Astrocyte of the hippocampus (primary cell): ENCODE measurements at regions not wholly inside any gene's neighbourhood (a gene's known extent, or its start where the extent isn't known, plus 50 kb on each side); places are given as distances from the start of the nearest gene placed in this dataset.

Experiments used
- DNase-seq: peaks from one replicate; pipeline ENCODE4 v3.0.0; 2011; ENCODE audit warnings: low read depth, low spot score

DNA sequence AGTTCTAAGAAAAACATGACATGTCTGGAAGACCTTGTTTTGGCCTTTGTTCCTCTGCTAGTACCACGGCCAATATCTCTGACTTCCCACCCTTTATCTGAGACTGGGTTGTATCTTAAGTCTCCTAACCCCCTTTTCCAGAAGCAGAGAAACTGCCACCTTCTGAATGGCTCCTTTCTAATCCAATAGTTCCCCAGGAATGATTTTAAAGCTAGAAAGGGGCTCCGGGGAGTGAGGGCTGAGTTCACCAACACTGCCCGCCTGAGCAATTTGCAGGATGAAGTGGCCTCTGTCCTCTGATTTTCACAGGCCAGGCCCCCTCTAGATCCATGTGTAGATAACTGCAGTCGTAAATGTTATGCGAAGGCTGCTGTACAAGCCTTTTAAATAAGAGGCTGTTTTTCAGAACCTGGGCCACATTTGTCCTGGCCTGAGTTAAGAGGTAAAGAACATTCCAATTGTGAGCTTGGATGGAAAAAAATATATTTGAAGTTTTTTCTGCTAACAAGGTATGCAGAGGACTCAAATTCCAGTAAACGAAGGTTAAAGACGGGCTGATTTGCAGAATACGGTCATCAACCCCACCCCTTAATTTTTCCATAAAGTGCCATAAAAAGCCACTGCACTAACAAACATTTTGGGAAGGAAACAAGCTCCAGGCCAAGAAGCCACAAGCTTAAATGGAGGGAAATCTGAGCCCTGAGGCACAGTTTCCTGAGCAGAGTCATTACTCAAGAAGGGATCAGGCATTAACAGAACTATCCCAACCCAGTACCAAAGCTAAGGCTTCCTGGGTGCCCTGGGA, 117.0 kb upstream of the MAF start:
- no peak for DNase-seq

DNA sequence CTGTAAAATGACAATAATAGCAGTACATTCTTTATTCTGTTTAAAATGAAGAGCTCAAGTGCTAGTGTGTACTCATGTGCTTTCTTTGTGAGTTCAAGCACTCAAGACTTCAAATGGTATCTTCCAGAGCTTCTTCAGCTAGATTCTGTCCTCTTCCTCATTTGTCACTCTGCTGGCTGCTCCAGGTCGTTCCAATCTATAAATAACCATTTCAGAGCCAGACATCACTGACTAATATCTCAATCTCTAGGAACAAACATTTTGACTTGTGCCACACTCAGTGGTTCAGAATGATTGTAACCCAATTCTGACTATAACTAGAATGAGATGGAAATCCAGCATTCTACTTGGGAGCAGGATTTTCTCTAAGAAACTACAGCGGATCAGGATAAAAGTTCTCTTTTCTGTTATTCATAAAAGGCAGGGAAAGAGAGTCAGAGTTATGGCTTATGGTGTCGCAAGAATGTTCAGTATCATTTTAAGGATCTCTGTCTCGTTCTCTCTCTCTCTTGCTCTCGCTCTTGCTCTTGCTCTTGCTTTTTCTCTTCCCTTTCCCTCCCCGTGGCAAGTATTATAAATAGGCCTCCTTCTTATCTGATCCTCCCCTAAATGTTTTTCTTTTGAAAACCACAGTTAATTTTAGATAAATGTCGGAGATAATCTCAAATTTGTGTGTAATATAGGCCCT, 116.3 kb upstream of the MAF start:
- DNase-seq = no peak

DNA sequence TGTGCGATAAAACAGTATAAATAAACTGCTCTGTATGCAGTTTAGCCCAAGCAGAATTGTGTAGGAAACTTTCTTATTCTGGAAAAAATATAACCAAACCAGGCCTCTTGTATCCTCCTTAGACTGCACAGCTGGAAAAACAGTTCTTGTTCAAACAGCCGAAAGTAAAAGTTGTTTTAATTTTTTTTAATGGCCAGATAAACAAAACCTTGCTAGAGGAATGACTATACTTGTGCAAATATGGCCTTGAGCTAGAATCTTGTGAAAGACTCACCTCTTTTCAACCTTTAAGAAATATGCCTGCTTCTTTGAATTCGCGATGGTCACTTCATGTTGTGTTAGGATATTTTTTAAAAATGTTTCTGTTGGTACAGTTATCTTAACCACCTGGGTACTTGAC, 114.5 kb upstream of the MAF start:
- DNase-seq = no peak

DNA sequence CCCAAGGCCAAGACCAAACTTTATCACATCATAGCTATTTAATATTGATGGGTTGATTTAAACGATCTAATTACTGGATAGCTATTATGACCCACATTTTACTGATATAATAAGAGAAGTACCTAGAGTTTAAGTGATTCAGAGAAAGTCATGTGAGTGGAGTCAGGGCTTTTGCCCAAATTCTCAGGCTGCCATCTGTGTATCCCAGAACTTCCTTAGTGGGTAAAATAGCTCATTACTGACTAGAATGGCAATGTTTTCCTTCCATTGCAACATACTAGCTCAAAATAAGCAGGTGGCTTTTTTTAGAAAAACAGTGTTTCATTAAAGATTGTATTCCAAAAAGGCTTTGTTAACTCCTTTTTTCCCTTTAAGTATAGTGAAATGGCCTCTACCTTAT, 113.9 kb upstream of the MAF start:
- no peak for DNase-seq

DNA sequence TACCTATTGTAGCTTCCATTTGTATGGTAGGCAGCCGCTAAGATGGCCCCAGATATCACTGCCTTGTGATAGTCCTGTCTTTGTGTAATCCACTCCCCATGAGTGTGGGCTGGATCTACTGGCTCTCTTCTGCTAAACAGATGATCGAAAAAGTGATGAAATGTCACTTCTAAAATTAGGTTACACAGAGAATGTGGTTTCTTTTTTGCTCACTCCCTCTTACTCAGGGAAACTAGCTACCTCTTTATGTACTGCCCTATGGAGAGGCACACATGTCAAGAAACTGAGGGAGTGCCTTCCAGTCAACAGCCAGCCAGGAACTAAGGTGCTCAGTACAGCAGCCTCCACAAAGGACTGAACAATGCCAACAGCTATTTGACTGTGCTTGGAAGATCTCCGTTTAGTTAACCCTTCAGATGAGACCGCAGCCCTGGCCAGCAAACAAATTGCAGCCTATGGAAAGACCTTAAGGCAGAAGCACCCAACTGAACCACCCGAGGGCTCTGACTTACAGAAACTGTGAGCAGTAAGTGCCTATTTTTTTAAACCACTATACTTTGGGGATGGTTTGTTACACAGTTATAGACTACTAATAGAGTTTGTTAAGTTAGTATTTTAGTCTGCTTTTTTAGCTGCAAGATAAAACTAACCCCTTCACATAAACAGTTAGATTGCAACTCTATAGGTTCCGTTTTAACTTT, 113.2 kb upstream of the MAF start:
- DNase-seq = no peak

DNA sequence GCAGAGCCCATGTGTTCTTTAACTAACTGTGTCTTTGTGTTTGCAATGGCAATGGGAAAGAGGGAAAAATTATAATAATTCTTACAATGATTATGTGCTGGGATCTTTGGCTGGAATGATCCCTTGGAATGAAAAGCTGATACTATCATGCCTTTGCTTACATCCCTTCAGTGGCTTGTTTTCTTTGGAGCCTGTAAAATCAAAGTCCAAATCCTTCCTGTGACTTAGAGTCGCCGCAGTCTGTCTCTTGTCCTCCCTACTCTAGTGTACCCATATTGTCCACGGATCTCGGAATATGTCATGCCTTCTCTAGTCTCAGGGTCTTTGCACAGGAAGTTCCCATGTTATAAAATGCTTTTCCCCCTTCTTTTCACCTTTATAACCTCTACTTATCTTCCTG, 111.7 kb upstream of the MAF start:
- DNase-seq = no peak

DNA sequence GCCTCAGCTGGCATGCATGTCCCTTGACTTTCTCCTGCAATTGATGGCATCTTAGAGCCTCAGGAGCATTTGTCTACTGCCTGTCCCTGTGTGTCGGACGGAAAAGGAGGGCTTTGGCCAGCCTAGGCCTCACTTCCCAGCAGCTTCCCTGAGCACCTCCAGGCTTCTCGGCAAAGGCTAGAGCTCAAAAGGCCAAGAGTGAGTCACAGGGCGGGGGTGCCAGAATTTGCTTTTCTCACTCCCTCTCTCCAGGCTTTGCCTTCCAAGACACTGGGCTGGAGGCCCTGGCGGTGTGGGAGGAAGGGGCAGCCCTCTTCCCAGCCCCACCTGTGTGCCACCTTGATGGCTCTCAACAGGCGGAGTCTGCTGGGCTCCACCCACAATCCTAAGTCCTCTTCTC, 107.3 kb upstream of the MAF start:
- no peak for DNase-seq

DNA sequence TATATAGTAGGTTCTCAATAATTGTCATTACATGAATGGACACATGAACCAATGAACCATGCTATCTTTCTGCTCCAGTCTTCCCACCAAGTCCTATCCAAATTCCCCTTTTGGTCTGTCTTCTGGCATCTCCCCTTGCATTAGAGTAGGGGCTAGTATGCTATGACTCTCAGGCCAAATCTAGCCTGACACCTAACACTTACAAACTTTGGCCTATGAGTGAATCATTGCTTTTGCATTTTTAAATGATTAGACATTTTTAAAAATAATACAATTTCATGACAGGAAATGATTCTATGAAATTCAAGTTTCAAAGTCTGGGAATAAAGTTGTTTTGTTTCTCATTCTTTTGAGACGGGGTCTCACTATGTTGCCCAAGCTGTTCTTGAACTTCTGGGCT, 102.5 kb upstream of the MAF start:
- no peak for DNase-seq

DNA sequence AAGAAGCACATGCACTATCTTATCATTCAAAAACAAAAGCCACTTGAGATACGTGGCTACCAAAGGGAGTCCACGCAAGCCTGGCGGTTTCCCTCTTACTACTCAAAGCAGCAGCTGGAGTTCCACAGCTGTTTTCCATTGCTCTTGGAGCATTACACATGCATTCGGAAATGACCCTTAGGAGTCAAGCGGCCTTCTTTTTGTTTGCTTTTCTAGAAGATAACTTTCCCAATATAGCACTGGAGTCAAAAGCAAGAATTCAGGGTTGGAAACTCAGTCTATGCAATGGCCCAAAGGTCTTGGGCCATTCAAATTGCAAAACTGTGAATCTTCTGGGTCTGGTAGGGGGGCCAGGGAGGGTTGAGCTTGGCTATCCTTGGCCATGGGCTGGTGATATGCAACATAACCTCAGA, 97.8 kb upstream of the MAF start:
- DNase-seq = no peak

DNA sequence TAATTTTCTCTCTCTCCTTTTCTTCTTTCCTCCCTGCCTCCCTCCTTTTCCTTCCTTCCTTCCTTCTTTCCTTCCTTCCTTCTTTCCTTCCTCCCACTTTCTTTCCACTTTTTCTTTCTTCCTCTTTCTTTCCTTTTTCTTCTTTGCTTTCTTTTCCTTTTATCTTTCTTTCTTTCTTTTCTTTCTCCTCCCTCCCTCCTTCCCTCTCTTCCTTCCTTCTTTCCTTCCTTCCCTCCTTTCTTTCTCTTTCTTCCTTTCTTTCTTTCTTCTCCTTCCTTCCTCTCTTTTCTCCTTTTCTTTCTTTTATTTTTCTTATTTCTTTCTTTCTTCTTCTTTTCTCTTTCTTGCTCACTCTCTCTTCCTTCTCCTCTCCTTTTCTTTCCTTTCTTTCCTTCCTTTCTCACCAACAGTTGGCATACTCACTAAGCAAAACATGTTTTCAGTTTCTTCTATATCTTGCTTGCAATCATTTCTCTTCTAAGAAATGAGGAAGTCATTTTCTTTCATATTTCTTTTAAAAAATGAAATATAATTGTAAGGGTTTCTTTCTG, 97.1 kb upstream of the MAF start:
- DNase-seq = no peak

DNA sequence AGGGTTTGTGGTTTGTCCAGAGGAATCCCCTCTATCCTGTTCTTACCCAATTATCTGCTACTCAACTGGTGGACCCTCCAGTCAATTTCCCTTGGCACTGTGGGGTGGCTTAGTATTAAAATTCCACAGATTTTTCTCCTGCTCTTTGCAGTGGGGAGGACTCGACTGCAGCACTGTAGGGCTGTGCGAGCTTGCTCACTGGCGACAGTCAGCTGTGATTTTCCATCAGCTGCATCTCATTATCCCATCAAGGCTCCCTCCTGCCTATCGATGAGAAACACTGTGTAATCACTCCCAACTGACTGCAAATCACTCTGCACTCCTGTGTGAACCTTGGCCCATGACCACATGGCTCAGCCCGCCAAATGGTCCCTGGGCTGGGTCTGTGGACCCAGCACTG, 90.5 kb upstream of the MAF start:
- no peak for DNase-seq

DNA sequence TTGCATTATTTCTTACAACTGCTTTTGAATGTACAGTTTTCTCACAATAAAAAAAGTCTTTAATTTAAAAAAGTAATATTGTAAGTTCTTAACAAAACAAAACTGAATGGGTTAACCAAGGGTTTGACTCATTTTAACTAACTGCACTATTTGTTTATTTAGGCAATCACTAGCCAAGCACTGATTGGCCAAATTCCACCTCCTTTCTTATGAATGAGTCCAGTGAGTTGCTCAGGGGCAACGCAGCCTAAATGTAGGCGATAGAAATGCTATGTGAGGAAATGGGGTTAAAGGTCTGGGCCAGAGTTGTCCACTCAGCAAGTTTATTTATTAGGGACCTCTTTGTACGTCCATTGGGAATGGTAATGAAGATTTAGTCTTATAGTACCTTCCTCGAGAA, 89.6 kb upstream of the MAF start:
- no peak for DNase-seq

DNA sequence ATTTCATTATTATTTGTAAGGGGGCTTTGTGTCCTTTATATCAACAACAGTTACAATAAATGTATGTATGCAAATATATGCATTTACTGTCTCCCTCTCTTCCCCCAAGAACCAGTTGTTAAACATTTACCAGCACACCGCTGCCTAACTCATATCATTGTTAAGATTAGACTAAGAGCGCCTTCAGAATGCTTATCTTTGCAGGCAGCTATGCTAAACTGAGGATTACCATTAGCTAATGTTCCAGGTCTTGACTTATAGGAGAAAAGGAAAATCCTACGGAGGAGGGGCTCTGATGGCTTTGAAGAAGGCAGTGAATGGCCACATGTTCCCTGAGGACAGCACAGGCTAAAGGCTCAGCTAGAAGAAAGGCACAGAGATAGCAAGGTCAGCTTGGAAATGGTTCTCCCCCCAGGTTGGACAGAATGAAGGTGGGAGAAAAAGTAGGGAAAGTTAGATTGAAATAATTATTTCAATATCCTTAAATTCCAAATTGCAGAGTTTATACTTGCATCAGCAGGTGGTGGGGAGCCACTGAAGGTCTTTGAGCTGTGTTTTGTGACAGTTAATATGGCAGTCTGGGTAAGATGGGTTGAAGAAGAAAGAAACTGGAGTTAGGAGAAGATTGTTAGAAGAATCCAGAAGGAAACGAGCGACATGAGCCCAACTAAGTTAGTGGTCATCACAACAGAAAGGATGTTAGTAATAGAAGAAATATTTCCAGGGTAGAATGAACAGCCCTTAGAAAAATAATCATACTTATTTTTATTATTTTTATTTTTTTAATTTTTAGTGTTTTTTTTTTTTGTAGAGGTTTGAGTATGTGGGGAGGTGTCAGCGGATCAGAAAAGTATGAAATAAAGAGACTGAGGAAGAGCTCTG, 87.0 kb upstream of the MAF start:
- no peak for DNase-seq

DNA sequence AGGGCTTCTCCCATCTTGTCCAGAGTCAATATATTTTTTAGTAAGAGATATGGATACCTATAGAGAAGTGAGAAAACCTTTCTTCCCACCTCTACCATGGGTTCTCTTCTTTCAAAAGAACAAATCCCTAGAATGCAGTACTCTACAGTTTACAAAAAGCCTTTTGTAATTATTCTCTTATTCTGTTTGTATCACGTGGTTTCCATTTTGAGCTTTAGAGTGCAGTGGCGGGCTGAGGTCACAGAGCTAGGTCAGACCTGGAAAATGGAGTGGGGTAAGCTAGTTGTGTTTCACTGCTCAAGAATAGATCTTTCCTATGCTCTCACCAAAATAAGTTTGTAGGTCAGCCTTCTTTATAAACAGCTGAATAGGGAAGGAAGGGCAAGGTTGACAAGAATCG, 85.3 kb upstream of the MAF start:
- no peak for DNase-seq

DNA sequence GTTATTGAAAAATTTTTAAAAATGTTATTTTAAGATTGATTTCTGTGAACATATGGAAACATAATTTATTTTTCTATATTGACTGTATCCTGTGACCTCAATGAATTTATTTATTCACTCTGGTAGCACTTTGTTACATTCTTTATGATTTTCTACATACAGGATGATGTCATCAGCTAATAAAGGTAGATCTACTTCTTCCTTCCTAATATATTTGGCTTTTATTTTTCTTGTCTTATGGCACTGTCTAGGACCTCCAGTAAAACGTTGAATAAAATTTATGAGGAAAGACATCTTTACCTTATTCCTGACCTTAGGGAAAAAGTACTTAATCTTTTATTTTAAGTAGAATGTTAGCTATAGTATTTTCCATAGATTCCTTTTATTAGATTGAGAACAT, 78.8 kb upstream of the MAF start:
- DNase-seq = no peak

DNA sequence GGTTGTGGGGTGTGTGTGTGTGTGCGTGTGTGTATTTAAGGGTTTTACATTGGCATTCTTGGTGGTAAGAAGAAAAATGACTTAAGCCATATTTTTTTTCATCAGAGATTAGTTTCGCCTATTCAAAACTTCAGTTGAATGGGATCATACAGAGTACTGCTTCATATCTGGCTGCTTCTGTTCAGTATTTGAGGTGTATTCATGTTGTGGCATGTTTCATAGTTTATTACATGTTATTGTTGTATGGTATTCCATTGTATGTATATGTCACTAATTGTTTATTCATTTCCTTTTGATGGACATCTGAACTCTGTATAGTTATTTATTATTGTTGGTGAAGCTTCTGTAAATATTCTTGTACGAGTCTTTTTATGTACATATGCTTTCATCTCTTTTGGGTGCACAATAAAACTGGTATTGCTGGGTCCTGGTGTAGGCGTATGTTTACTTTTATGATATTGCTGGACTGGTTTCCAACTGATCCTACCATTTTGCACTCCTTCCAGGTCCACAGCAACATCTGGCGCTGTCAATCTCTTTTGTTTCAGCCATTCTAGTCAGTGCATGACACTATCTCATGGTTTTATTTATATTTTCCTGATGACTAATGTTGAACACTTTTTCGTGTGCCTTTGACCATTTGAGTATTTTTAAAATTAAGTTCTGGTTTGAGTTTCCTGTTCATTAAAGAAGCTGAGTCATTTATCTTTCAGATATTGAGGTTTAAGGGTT, 77.4 kb upstream of the MAF start:
- DNase-seq = no peak

DNA sequence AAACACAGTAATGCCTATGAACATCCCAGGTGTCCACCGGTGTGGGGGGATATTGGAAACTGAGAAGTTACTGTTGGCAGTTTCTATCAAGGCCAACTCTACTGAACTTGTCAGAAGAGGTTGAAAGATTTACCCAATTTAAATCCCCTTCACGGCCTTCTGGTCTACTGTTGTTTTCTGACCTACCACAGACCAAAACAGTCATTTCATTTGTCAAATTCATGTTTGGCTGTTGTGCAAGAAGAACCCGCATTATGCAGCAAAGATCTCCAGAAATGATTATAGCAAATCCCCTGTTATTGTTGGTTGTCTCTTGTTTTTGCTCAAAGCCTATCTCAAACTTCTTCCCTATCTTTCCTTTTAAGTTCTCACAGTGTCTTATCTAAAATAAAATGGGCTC, 73.1 kb upstream of the MAF start:
- no peak for DNase-seq

DNA sequence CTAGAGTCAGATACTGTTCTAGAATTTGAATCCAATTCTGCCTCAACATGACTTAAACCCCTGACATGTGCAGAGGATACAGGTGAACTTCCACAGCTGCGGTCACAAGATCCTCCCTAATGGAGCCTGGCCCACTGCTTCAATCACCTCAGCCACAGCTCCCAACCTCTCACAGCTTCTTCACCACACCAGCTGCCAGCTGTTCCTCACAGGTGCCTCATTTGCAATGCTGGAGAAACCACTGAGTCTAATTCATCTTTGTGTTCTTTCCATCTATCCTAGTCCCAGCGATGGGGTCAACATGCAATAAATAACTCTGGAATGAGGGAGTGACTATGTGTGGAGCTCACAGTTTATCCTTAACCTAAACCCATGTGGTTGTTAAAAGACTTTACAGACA, 72.0 kb upstream of the MAF start:
- DNase-seq = no peak

DNA sequence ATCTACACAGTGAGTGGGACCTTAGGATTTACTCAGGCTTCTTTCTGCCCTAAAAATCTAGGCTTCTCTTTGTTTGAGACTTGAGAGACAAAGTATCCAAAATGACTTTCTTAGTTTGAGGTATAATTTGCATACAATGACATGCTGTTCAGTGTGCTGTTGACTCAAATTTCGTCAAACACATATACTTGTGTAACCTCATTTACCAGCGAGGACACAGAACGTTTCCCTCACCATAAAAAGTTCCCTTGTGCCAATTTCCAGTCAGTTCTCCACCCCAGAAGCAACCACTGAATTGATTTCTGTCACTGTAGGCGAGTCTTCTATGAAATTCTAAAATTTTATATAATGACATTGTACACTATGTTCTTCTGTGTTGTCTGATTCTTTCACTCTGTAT, 68.0 kb upstream of the MAF start:
- no peak for DNase-seq

DNA sequence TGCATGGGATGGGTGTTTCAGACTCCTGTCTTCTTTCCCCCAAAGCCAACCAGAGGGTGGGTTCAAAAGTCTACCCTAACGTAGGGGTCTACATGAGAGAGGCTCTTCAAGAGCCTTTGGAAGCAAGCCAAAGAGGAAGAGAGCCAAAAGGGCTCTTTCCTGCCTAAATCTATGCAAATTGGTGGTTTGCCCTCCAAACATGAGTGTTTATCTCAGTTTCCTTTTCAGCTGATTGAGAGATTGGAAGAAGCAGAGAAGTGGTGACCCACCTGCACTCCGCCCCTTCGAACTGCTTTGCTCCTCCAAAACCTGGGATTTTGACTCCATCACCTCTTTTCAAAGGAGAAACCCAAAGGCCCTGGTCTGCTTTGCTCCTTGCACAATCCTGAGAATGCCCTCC, 65.4 kb upstream of the MAF start:
- DNase-seq = no peak

DNA sequence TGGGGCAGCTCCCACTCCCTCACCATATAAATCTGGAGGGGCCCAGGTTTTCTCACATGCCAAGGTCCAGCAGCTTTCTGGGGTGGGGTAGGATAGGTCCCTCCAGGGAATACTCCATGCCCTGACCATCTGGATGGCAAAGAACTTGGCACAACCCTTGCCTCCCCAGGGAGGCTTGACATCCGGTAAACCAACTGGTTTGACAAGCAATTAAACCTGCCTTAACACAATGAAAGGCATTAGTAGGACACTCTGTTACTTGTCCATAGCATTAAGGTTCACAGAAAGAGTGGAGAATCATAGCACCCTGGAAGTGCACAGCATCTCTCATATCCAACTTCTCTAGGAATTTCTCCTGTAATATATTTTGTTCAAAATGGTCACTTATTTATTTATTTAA, 63.9 kb upstream of the MAF start:
- no peak for DNase-seq
